Mucosa of descending colon (tissue), 3 donors: ENCODE measurements at regions not wholly inside any gene's neighbourhood (a gene's known extent, or its start where the extent isn't known, plus 50 kb on each side); places are given as distances from the start of the nearest gene placed in this dataset.

Source experiments
- ATAC-seq: fragments of 200-7000 bp; cut with Tn5 transposase; one replicate; pipeline ENCODE4 v1.9.1; 2020; ENCODE audit warnings: mild to moderate bottlenecking, moderate library complexity
- DNase-seq, 3 donors: peaks; one replicate each; pipeline ENCODE4 v3.0.0-alpha.2; 2020
- H3K36me3 ChIP-seq: fragments of 200-600 bp; one replicate; pipeline ENCODE4 v1.8.0; 2021; ENCODE audit warnings: low read depth, mild to moderate bottlenecking
- H3K4me1 ChIP-seq: fragments of 200-600 bp; one replicate; pipeline ENCODE4 v1.8.0; 2021; ENCODE audit warnings: low read depth, mild to moderate bottlenecking
- H3K4me3 ChIP-seq: fragments of 200-600 bp; one replicate; pipeline ENCODE4 v1.8.0; 2021; ENCODE audit warnings: mild to moderate bottlenecking
- H3K9me3 ChIP-seq: fragments of 200-600 bp; one replicate; pipeline ENCODE4 v1.8.0; 2021; ENCODE audit warnings: mild to moderate bottlenecking
- intact Hi-C, 2 donors: fragments of 100-400 bp; cut with DNase I in 1 of 2; cut with micrococcal nuclease in 1 of 2; formaldehyde crosslinking; loops; one replicate each; pipeline versions ENCODE4 v1.11.0 to v1.11.1; 2022; cut with DNase I, micrococcal nuclease
- TF ChIP-seq, protein P1 (sequence below): fragments of 200-600 bp; IDR thresholded peaks from one replicate; pipeline ENCODE4 v1.8.0; 2022; ENCODE audit warnings: antibody characterized with exemption, mild to moderate bottlenecking
- donor health status: DM: no; HTN: no; CAD: no; lungs with moderate emphysema.
- donor health status: DM: no; HTN: no; CAD: no.
- donor health status: DM: no; HTN: yes; CAD: no.

DNA sequence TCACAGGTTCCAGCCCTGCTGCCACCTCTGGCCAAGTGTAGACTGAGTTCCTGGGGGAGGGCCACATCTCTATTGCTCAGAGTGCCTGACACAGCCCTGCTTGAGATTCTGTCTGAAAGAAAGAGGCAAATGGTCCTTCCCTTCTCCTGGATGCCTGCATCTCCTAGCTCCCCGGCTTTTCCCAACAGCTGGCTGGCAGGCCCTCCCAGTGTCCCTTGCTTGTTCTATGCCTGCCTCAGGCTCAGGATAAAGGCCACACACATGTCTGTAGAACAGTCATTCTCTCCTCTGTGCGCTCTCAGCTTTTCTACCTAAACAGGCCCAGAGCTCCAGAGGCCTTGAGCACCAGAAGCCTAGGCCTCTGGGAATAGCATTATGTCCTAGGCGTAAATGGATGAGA lies 343.4 kb upstream of the USP24 start:
- TF ChIP-seq, protein P1, sequence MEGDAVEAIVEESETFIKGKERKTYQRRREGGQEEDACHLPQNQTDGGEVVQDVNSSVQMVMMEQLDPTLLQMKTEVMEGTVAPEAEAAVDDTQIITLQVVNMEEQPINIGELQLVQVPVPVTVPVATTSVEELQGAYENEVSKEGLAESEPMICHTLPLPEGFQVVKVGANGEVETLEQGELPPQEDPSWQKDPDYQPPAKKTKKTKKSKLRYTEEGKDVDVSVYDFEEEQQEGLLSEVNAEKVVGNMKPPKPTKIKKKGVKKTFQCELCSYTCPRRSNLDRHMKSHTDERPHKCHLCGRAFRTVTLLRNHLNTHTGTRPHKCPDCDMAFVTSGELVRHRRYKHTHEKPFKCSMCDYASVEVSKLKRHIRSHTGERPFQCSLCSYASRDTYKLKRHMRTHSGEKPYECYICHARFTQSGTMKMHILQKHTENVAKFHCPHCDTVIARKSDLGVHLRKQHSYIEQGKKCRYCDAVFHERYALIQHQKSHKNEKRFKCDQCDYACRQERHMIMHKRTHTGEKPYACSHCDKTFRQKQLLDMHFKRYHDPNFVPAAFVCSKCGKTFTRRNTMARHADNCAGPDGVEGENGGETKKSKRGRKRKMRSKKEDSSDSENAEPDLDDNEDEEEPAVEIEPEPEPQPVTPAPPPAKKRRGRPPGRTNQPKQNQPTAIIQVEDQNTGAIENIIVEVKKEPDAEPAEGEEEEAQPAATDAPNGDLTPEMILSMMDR: no peak

DNA sequence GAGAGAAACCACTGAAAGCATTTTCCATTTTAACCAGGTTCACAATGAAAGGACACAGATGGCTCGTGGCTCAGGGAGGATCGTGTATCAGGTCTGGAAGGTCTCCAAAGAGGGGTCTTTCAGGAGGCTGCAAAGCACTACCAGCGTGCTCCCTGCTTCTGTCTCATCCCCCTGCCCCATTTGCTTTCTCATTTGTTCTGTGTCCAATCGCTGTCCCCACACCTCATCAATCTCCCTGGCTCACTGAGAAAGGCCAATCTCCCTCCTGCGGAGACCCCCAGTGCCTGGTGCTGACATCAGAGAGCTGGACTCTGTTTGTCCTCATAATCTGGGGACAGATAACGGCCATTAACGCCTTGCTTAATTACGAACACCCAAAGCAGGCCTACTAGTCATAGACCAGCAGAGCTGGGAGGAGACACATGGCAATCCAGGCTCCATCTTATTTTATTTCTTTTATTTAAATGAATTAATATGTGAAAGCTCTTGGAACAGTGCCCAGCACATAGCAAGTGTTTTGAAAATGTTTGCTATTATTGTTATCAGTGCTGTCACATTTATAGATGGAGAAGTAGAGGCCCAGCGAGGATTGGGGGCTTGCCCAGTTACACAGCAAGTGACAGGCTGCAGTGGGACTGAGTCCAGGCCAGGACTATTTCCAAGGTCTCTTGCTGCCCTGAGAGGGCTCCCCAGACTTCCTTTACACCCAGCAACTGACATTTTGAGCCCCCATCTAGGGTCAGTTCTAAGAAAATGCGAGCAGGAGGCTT lies 341.0 kb upstream of the USP24 start:
- H3K36me3 ChIP-seq: no peaks in the 10 kb centered on the region
- H3K4me3 ChIP-seq: no peak overlapping the region
- H3K9me3 ChIP-seq: no peaks in the 10 kb centered on the region
- DNase-seq (no peak), ATAC-seq (no peak)
- H3K4me1 ChIP-seq: no peaks in the 10 kb centered on the region
- intact Hi-C loops: no loop called here
- TF ChIP-seq, protein P1: no peak

More for the DNA sequence above, 343.4 kb upstream of the USP24 start:
- Histone ChIP-seq H3K4me3 (no peak overlapping the region), H3K9me3 (no peaks in the 10 kb centered on the region), H3K36me3 (no peaks in the 10 kb centered on the region), H3K4me1 (no peaks in the 10 kb centered on the region)
- no peak for DNase-seq
- intact Hi-C loops: no loop called here
- no peak for ATAC-seq

DNA sequence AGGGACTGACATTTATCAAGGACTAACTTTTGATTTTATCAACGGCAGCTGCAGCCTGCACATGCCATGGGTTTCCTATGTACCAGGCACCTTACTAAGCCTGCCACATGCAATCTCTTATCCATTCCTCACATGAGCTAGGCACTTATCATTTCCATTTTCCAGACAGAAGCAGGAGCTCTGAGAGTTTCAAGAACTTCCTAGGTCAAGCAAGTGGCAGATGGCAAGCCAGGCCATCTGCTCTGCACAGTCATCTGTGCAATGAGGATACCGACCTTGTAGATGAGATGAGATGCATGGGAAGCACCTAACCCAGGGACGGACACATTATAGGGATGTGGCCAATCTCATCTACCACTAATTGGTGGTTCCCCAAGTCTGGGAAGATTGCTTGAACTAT lies 339.4 kb upstream of the USP24 start:
- TF ChIP-seq, protein P1: no peak
- DNase-seq (no peak), ATAC-seq (no peak)
- Histone ChIP-seq H3K9me3 (no peaks in the 10 kb centered on the region), H3K36me3 (no peaks in the 10 kb centered on the region), H3K4me3 (no peak overlapping the region), H3K4me1 (no peaks in the 10 kb centered on the region)
- intact Hi-C loops: no loop called here

DNA sequence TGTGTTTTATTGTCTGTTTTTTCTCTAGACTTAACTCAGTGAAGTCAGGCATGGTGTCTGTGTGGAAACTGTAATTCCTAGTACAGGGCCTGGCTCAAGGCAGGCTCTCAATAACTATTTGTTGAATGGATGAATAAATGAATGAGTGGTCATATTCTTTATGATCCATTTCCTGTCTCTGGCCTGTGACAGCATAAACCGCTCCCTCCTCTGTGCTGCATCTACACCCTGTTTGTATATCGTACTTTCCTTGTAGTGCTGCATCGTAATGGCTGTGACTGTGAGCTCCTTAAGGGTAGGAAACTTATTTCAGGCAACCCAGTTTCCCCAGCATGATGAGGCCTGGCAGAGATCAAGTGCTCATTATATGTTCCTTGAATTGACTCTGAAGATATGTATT lies 337.5 kb upstream of the USP24 start:
- intact Hi-C loops: no loop called here
- Histone ChIP-seq H3K9me3 (no peaks in the 10 kb centered on the region), H3K36me3 (no peaks in the 10 kb centered on the region), H3K4me1 (no peaks in the 10 kb centered on the region), H3K4me3 (no peak overlapping the region)
- DNase-seq: no peak
- peak; percentile 73 for ATAC-seq
- TF ChIP-seq, protein P1: no peak

DNA sequence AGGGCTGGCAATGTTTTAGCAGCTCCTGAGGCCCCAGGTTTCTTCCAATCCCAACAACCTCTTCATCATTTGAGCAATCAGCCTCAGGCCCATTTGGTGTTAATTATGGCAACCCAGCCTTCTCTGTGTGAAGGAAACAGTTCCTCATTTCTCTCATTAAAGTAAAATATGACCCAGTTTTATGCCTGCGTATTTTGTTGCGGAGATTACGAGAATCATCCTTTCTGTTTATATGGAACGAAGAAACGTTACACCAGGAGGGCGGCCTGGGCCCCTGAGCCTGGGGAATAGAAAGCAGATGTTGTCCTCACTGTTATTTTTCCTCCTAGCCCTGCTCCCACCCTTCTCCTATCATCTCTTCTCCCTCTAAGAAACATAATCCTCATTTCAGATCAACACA lies 332.2 kb upstream of the USP24 start:
- intact Hi-C loops: no loop called here

More for the DNA sequence above, 332.2 kb upstream of the USP24 start:
- TF ChIP-seq, protein P1: no peak
- Histone ChIP-seq H3K4me3 (no peak overlapping the region), H3K9me3 (no peaks in the 10 kb centered on the region), H3K36me3 (no peaks in the 10 kb centered on the region), H3K4me1 (no peaks in the 10 kb centered on the region)
- DNase-seq (no peak), ATAC-seq (no peak)
